ENCODE measurements at regions not wholly inside any gene's neighbourhood (a gene's known extent, or its start where the extent isn't known, plus 50 kb on each side); places are given as distances from the start of the nearest gene placed in this dataset.

DNA sequence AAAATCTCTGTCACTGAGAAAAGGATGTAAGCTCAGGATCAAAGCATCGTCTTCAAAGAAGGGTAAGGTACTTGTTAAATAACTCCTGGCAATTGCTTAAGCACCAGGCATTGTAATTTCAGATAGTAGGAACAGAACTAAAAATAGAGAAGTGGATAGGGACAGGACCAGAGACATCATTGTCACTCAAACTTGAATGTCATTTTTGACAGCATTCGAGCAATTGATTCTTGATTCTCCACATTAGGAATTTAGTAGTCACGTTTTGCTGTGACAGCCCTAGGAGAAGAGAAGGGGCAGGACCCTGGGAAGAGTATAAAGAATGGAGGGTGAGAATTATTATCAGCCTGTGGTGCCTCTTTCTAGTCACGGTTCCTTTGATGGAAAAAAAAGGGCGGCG, 50.1 kb upstream of the BACH2 start (continued):
- TF ChIP-seq, protein P1, sequence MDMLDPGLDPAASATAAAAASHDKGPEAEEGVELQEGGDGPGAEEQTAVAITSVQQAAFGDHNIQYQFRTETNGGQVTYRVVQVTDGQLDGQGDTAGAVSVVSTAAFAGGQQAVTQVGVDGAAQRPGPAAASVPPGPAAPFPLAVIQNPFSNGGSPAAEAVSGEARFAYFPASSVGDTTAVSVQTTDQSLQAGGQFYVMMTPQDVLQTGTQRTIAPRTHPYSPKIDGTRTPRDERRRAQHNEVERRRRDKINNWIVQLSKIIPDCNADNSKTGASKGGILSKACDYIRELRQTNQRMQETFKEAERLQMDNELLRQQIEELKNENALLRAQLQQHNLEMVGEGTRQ (IDR thresholded peaks at IDR 0.05; ENCODE audit: borderline replicate concordance, low read depth, low read length) = no peak
- TF ChIP-seq EP300 (IDR thresholded peaks at IDR 0.05; ENCODE audit: borderline replicate concordance in 1 of 2, low read depth in 1 of 2, low read length in 1 of 2) (no peak), MEF2A (IDR thresholded peaks at IDR 0.05; ENCODE audit: borderline replicate concordance, low read depth) (no peak), FOSL2 (IDR thresholded peaks at IDR 0.05; ENCODE audit: borderline replicate concordance, low read depth) (no peak), RXRA (IDR thresholded peaks at IDR 0.05; ENCODE audit: borderline replicate concordance, low read depth) (no peak), FOXJ3 (CRISPR knock-in tag; IDR thresholded peaks at IDR 0.05) (no peak)
- TF ChIP-seq, protein P2, sequence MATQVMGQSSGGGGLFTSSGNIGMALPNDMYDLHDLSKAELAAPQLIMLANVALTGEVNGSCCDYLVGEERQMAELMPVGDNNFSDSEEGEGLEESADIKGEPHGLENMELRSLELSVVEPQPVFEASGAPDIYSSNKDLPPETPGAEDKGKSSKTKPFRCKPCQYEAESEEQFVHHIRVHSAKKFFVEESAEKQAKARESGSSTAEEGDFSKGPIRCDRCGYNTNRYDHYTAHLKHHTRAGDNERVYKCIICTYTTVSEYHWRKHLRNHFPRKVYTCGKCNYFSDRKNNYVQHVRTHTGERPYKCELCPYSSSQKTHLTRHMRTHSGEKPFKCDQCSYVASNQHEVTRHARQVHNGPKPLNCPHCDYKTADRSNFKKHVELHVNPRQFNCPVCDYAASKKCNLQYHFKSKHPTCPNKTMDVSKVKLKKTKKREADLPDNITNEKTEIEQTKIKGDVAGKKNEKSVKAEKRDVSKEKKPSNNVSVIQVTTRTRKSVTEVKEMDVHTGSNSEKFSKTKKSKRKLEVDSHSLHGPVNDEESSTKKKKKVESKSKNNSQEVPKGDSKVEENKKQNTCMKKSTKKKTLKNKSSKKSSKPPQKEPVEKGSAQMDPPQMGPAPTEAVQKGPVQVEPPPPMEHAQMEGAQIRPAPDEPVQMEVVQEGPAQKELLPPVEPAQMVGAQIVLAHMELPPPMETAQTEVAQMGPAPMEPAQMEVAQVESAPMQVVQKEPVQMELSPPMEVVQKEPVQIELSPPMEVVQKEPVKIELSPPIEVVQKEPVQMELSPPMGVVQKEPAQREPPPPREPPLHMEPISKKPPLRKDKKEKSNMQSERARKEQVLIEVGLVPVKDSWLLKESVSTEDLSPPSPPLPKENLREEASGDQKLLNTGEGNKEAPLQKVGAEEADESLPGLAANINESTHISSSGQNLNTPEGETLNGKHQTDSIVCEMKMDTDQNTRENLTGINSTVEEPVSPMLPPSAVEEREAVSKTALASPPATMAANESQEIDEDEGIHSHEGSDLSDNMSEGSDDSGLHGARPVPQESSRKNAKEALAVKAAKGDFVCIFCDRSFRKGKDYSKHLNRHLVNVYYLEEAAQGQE (IDR thresholded peaks at IDR 0.05; ENCODE audit: low read depth, low read length) = no peak
- TF ChIP-seq, protein P3, sequence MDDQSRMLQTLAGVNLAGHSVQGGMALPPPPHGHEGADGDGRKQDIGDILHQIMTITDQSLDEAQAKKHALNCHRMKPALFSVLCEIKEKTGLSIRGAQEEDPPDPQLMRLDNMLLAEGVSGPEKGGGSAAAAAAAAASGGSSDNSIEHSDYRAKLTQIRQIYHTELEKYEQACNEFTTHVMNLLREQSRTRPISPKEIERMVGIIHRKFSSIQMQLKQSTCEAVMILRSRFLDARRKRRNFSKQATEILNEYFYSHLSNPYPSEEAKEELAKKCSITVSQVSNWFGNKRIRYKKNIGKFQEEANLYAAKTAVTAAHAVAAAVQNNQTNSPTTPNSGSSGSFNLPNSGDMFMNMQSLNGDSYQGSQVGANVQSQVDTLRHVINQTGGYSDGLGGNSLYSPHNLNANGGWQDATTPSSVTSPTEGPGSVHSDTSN (IDR thresholded peaks at IDR 0.05) = no peak
